ENCODE measurements at regions not wholly inside any gene's neighbourhood (a gene's known extent, or its start where the extent isn't known, plus 50 kb on each side); places are given as distances from the start of the nearest gene placed in this dataset.

- H2AFZ ChIP-seq (ENCODE audit: low read depth, low read length, severe bottlenecking) = no peak overlapping the region
- H3F3A ChIP-seq (ENCODE audit: insufficient read depth) = no peaks in the 10 kb centered on the region
- no peaks in the 10 kb centered on the region for H3K79me2 ChIP-seq (ENCODE audit: insufficient read depth, low read length)
- no peaks in the 10 kb centered on the region for H3K36me3 ChIP-seq (ENCODE audit: low read length)
- H3K9me2 ChIP-seq (replicated peaks; ENCODE audit: insufficient read depth, low read length) = no peaks in the 10 kb centered on the region
- TF ChIP-seq CTCF (IDR thresholded peaks at IDR 0.05; ENCODE audit: insufficient read depth, low read length, poor library complexity, severe bottlenecking) (no peak), EZH2phosphoT487 (conservative IDR thresholded peaks at IDR 0.05; ENCODE audit: low read length) (no peak)
- no peak overlapping the region for H3K9ac ChIP-seq (ENCODE audit: low read length)
- no peak overlapping the region for H3K4me3 ChIP-seq (ENCODE audit: insufficient read depth, low read length, poor library complexity, severe bottlenecking)
- H3K27me3 ChIP-seq (ENCODE audit: low read length) = no peaks in the 10 kb centered on the region
- H3K4me2 ChIP-seq (ENCODE audit: low read depth, low read length, poor library complexity, severe bottlenecking) = no peak overlapping the region
- H3K9me3 ChIP-seq (ENCODE audit: insufficient read depth, low read length) = peaks cover 6% of the 10 kb centered on the region; the same call in 1 of the 2 replicates
- H4K20me1 ChIP-seq (ENCODE audit: low read depth, low read length) = no peaks in the 10 kb centered on the region
- no peak overlapping the region for H3K27ac ChIP-seq (ENCODE audit: low read depth, low read length)
Observed at GRCh38 chr3:95609411-95609810, 1205.0 kb upstream of the EPHA6 start.

- H3K4me2 ChIP-seq (ENCODE audit: low read depth, low read length, poor library complexity, severe bottlenecking) = no peak overlapping the region
- no peak overlapping the region for H3K9ac ChIP-seq (ENCODE audit: low read length)
- no peaks in the 10 kb centered on the region for H3K9me2 ChIP-seq (replicated peaks; ENCODE audit: insufficient read depth, low read length)
- no peaks in the 10 kb centered on the region for H3F3A ChIP-seq (ENCODE audit: insufficient read depth)
- no peaks in the 10 kb centered on the region for H4K20me1 ChIP-seq (ENCODE audit: low read depth, low read length)
- TF ChIP-seq CTCF (IDR thresholded peaks at IDR 0.05; ENCODE audit: insufficient read depth, low read length, poor library complexity, severe bottlenecking) = no peak
- no peak for TF ChIP-seq EZH2phosphoT487 (conservative IDR thresholded peaks at IDR 0.05; ENCODE audit: low read length)
- no peak overlapping the region for H3K27ac ChIP-seq (ENCODE audit: low read depth, low read length)
- H3K9me3 ChIP-seq (ENCODE audit: insufficient read depth, low read length) = peaks cover 6% of the 10 kb centered on the region; the same call in 1 of the 2 replicates
- H2AFZ ChIP-seq (ENCODE audit: low read depth, low read length, severe bottlenecking) = no peak overlapping the region
- H3K27me3 ChIP-seq (ENCODE audit: low read length) = no peaks in the 10 kb centered on the region
- H3K4me3 ChIP-seq (ENCODE audit: insufficient read depth, low read length, poor library complexity, severe bottlenecking) = no peak overlapping the region
- no peaks in the 10 kb centered on the region for H3K79me2 ChIP-seq (ENCODE audit: insufficient read depth, low read length)
- H3K36me3 ChIP-seq (ENCODE audit: low read length) = no peaks in the 10 kb centered on the region
Observed at GRCh38 chr3:95612611-95613010, 1201.8 kb upstream of the EPHA6 start.

- H3F3A ChIP-seq (ENCODE audit: insufficient read depth) = no peaks in the 10 kb centered on the region
- no peaks in the 10 kb centered on the region for H3K36me3 ChIP-seq (ENCODE audit: low read length)
- no peak overlapping the region for H3K4me2 ChIP-seq (ENCODE audit: low read depth, low read length, poor library complexity, severe bottlenecking)
- no peaks in the 10 kb centered on the region for H3K27me3 ChIP-seq (ENCODE audit: low read length)
- no peak for TF ChIP-seq EZH2phosphoT487 (conservative IDR thresholded peaks at IDR 0.05; ENCODE audit: low read length)
- TF ChIP-seq CTCF (IDR thresholded peaks at IDR 0.05; ENCODE audit: insufficient read depth, low read length, poor library complexity, severe bottlenecking) = no peak
- H3K4me3 ChIP-seq (ENCODE audit: insufficient read depth, low read length, poor library complexity, severe bottlenecking) = no peak overlapping the region
- H2AFZ ChIP-seq (ENCODE audit: low read depth, low read length, severe bottlenecking) = no peak overlapping the region
- H4K20me1 ChIP-seq (ENCODE audit: low read depth, low read length) = no peaks in the 10 kb centered on the region
- no peaks in the 10 kb centered on the region for H3K79me2 ChIP-seq (ENCODE audit: insufficient read depth, low read length)
- H3K9ac ChIP-seq (ENCODE audit: low read length) = no peak overlapping the region
- H3K27ac ChIP-seq (ENCODE audit: low read depth, low read length) = no peak overlapping the region
- no peaks in the 10 kb centered on the region for H3K9me3 ChIP-seq (ENCODE audit: insufficient read depth, low read length)
- no peaks in the 10 kb centered on the region for H3K9me2 ChIP-seq (replicated peaks; ENCODE audit: insufficient read depth, low read length)
Observed at GRCh38 chr3:95613993-95614392, 1200.4 kb upstream of the EPHA6 start.
